ENCODE measurements at regions not wholly inside any gene's neighbourhood (a gene's known extent, or its start where the extent isn't known, plus 50 kb on each side); places are given as distances from the start of the nearest gene placed in this dataset.

GRCh38 chr3:163717377-163717776, 1360.9 kb downstream of the SI start:
- no peaks in the 10 kb centered on the region for H4K20me1 ChIP-seq (ENCODE audit: insufficient read depth)
- H3K4me1 ChIP-seq (ENCODE audit: control insufficient read depth in 1 of 2, insufficient read depth in 2 of 2, low read depth in 1 of 2, low read length in 1 of 2), result no peaks in the 10 kb centered on the region
- no peak overlapping the region for H2AFZ ChIP-seq (ENCODE audit: low read depth)
- no peak overlapping the region for H3K9ac ChIP-seq
- TF ChIP-seq SIN3A (IDR thresholded peaks at IDR 0.05; ENCODE audit: borderline replicate concordance, low read depth, low read length) (no peak), NFIC (IDR thresholded peaks at IDR 0.05; ENCODE audit: borderline replicate concordance) (no peak), RXRA (IDR thresholded peaks at IDR 0.05; ENCODE audit: borderline replicate concordance, low read depth) (no peak), RAD21 (IDR thresholded peaks at IDR 0.05; ENCODE audit: low read length) (no peak), CHD2 (IDR thresholded peaks at IDR 0.05; ENCODE audit: low read length, partially characterized antibody) (no peak), FOSL2 (IDR thresholded peaks at IDR 0.05; ENCODE audit: borderline replicate concordance, low read depth) (no peak), CTCF (IDR thresholded peaks at IDR 0.05) (no peak), NRF1 (IDR thresholded peaks at IDR 0.05; ENCODE audit: low read depth, low read length) (no peak)
- no peaks in the 10 kb centered on the region for H3K79me2 ChIP-seq (ENCODE audit: insufficient read depth)
- peaks cover 9% of the 10 kb centered on the region for H3K9me3 ChIP-seq
- CTCF ChIA-PET, result no interaction called here
- no peaks in the 10 kb centered on the region for H3K36me3 ChIP-seq (replicated peaks in 1 of 2; ENCODE audit: control insufficient read depth in 1 of 2, insufficient read depth in 2 of 2, low read length in 1 of 2)
- H3K4me3 ChIP-seq (ENCODE audit: low read depth in 2 of 2, low read length in 1 of 2), result no peak overlapping the region
- POLR2A ChIA-PET, result no interaction called here
- H3K4me2 ChIP-seq, result no peak overlapping the region
- H3F3A ChIP-seq (replicated peaks; ENCODE audit: insufficient read depth), result no peaks in the 10 kb centered on the region
- no peaks in the 10 kb centered on the region for H3K9me2 ChIP-seq
- 63% methylated on average over 4 of the region's 4 CpGs for WGBS (ENCODE audit: low lambda C conversion rate)
- no peaks in the 10 kb centered on the region for H3K27me3 ChIP-seq (ENCODE audit: insufficient read depth)
- no peak overlapping the region for H3K27ac ChIP-seq (ENCODE audit: low read depth in 2 of 2, low read length in 1 of 2)
- DNase-seq, result no peak

GRCh38 chr3:163708428-163708827, 1369.9 kb downstream of the SI start:
- Histone ChIP-seq H3K9me3 (no peaks in the 10 kb centered on the region; the same call in 1 of the 2 replicates), H3K27ac (ENCODE audit: low read depth in 2 of 2, low read length in 1 of 2) (no peak overlapping the region), H2AFZ (ENCODE audit: low read depth) (no peak overlapping the region), H3K79me2 (ENCODE audit: insufficient read depth) (no peaks in the 10 kb centered on the region), H3F3A (replicated peaks; ENCODE audit: insufficient read depth) (no peaks in the 10 kb centered on the region), H3K9me2 (no peaks in the 10 kb centered on the region), H3K4me2 (no peak overlapping the region), H3K36me3 (replicated peaks in 1 of 2; ENCODE audit: control insufficient read depth in 1 of 2, insufficient read depth in 2 of 2, low read length in 1 of 2) (no peaks in the 10 kb centered on the region), H3K9ac (no peak overlapping the region), H3K4me3 (ENCODE audit: low read depth in 2 of 2, low read length in 1 of 2) (no peak overlapping the region), H3K27me3 (ENCODE audit: insufficient read depth) (no peaks in the 10 kb centered on the region), H4K20me1 (ENCODE audit: insufficient read depth) (no peaks in the 10 kb centered on the region), H3K4me1 (ENCODE audit: control insufficient read depth in 1 of 2, insufficient read depth in 2 of 2, low read depth in 1 of 2, low read length in 1 of 2) (no peaks in the 10 kb centered on the region)
- ChIA-PET CTCF (interaction anchor here (1.1 kb wide), 1 partner anchor 37 kb away, joined by 3 read pairs; no protein-coding TSS in a partner anchor), POLR2A (no interaction called here)
- 75% methylated on average over 1 of the region's 1 CpG for WGBS (ENCODE audit: low lambda C conversion rate)
- DNase-seq, result no peak
- TF ChIP-seq MXI1 (IDR thresholded peaks at IDR 0.05; ENCODE audit: low read depth, low read length) (no peak), FOXJ3 (CRISPR knock-in tag; IDR thresholded peaks at IDR 0.05) (no peak)
- TF ChIP-seq, protein P1, sequence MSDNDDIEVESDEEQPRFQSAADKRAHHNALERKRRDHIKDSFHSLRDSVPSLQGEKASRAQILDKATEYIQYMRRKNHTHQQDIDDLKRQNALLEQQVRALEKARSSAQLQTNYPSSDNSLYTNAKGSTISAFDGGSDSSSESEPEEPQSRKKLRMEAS (IDR thresholded peaks at IDR 0.05; ENCODE audit: low read depth), result no peak
- TF ChIP-seq, protein P2, sequence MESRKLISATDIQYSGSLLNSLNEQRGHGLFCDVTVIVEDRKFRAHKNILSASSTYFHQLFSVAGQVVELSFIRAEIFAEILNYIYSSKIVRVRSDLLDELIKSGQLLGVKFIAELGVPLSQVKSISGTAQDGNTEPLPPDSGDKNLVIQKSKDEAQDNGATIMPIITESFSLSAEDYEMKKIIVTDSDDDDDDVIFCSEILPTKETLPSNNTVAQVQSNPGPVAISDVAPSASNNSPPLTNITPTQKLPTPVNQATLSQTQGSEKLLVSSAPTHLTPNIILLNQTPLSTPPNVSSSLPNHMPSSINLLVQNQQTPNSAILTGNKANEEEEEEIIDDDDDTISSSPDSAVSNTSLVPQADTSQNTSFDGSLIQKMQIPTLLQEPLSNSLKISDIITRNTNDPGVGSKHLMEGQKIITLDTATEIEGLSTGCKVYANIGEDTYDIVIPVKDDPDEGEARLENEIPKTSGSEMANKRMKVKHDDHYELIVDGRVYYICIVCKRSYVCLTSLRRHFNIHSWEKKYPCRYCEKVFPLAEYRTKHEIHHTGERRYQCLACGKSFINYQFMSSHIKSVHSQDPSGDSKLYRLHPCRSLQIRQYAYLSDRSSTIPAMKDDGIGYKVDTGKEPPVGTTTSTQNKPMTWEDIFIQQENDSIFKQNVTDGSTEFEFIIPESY (IDR thresholded peaks at IDR 0.05; ENCODE audit: borderline replicate concordance, low read depth), result no peak

Data from SK-N-SH (cell line).